Thyroid gland (tissue), 4 donors: ENCODE measurements at regions not wholly inside any gene's neighbourhood (a gene's known extent, or its start where the extent isn't known, plus 50 kb on each side); places are given as distances from the start of the nearest gene placed in this dataset.

Experiments used
- DNase-seq, 2 donors: peaks; one replicate each; pipeline ENCODE4 v3.0.0-alpha.2; 2019
- H3K27ac ChIP-seq, 3 donors: fragments of 200-600 bp; sonication (generic); 1 replicate in 2 of 3; 2 replicates in 1 of 3; pipeline ENCODE4 v1.5.1; 2016 to 2019; ENCODE audit warnings: mild to moderate bottlenecking in 1 of 3, moderate library complexity in 1 of 3
- H3K27me3 ChIP-seq: fragments of 200-600 bp; sonication (generic); one replicate; pipeline ENCODE4 v1.5.1; 2019
- H3K36me3 ChIP-seq, 2 donors: fragments of 200-600 bp; sonication (generic); one replicate each; pipeline ENCODE4 v1.5.1; 2016 to 2019
- H3K4me1 ChIP-seq, 2 donors: fragments of 200-600 bp; sonication (generic); one replicate each; pipeline ENCODE4 v1.5.1; 2017 to 2019
- H3K4me3 ChIP-seq, 3 donors: fragments of 200-600 bp; sonication (generic); replicated peaks in 1 of 3; 1 replicate in 2 of 3; 2 replicates in 1 of 3; pipeline ENCODE4 v1.5.1; 2016; ENCODE audit warnings: mild to moderate bottlenecking in 1 of 3
- H3K9me3 ChIP-seq: fragments of 200-600 bp; sonication (generic); one replicate; pipeline ENCODE4 v1.5.1; 2017
- POLR2A ChIP-seq, 2 donors: fragments of 450-650 bp; IDR thresholded peaks; one replicate each; pipeline ENCODE4 v1.6.1; 2017; ENCODE audit warnings: antibody characterized with exemption in 2 of 2, mild to moderate bottlenecking in 2 of 2, moderate library complexity in 1 of 2
- WGBS, 2 donors: methylation state at CpG; one replicate each; pipeline ENCODE4 v1.1.5; 2017; 5-methylcytosine and 5-hydroxymethylcytosine counted together
- intact Hi-C: fragments of 100-400 bp; cut with DNase I; formaldehyde crosslinking; loops from one replicate; pipeline ENCODE4 v1.15.1; 2023
- TF ChIP-seq, protein P1 (sequence below), 6 experiments: fragments of 200-600 bp in 3 of 6; fragments of 450-650 bp in 3 of 6; sonication (generic) in 3 of 6; IDR thresholded peaks; one replicate each; pipeline ENCODE4 v1.5.1; 2016 to 2019; ENCODE audit warnings: antibody characterized with exemption in 6 of 6, mild to moderate bottlenecking in 2 of 6, inconsistent platforms in 1 of 6, moderate library complexity in 1 of 6

DNA sequence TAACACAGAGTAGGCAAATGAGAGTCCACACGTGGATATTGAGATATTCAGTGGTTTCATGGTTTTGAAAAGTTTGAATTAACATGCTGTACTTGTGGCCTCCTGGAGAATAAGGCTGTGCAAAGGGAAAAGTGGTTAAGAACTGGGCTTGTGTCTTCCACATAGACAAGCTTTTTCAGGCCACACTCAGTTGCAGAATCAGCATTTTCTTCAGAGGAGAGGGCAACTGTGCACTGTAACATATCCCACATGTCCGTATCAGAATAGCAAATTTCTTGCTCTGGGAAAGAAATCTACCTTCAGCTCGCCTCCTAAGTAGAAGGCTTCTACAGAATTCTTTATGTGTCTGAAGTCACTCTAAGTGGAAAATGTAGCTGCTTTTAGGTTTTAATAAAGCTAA, 84.9 kb downstream of the ZC3H11B start:
- H3K27ac ChIP-seq = no peak overlapping the region
- intact Hi-C loops = no loop called here
- H3K4me1 ChIP-seq = no peaks in the 10 kb centered on the region
- H3K27me3 ChIP-seq = no peaks in the 10 kb centered on the region
- no peak for DNase-seq
- TF ChIP-seq, protein P1, sequence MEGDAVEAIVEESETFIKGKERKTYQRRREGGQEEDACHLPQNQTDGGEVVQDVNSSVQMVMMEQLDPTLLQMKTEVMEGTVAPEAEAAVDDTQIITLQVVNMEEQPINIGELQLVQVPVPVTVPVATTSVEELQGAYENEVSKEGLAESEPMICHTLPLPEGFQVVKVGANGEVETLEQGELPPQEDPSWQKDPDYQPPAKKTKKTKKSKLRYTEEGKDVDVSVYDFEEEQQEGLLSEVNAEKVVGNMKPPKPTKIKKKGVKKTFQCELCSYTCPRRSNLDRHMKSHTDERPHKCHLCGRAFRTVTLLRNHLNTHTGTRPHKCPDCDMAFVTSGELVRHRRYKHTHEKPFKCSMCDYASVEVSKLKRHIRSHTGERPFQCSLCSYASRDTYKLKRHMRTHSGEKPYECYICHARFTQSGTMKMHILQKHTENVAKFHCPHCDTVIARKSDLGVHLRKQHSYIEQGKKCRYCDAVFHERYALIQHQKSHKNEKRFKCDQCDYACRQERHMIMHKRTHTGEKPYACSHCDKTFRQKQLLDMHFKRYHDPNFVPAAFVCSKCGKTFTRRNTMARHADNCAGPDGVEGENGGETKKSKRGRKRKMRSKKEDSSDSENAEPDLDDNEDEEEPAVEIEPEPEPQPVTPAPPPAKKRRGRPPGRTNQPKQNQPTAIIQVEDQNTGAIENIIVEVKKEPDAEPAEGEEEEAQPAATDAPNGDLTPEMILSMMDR (IDR thresholded peaks at IDR 0.05) = no peak
- no peak for TF ChIP-seq POLR2A (IDR thresholded peaks at IDR 0.05)
- H3K9me3 ChIP-seq = no peaks in the 10 kb centered on the region
- 85 to 92% methylated on average over 3 of the region's 3 CpGs for WGBS, 2 donors
- H3K4me3 ChIP-seq = no peak overlapping the region
- H3K36me3 ChIP-seq = no peaks in the 10 kb centered on the region

DNA sequence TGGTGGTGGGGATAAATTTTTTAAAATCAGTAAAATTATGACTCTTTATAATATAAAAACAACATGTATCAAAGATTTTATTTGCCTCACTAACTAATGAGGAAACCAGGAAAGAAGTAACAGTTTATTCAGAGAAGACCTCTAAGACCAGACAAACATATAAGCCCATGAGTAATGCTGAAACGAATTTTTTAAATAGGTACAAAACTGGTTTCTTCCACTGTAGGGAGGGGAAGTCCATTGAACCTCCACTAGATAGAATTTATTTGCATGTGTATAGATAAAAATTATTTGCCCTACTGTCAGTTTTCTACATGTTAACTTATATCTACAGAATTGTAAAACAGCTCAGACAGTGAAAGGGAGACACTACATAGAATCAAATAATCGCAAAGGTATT, 86.8 kb downstream of the ZC3H11B start:
- no peak overlapping the region for H3K4me3 ChIP-seq
- no peak for DNase-seq
- H3K9me3 ChIP-seq = no peaks in the 10 kb centered on the region
- H3K4me1 ChIP-seq = no peaks in the 10 kb centered on the region
- intact Hi-C loops = no loop called here
- no peaks in the 10 kb centered on the region for H3K27me3 ChIP-seq
- no peak for TF ChIP-seq POLR2A (IDR thresholded peaks at IDR 0.05)
- TF ChIP-seq, protein P1 (IDR thresholded peaks at IDR 0.05) = no peak
- H3K27ac ChIP-seq = no peak overlapping the region
- H3K36me3 ChIP-seq = no peaks in the 10 kb centered on the region
- 87% methylated on average over 2 of the region's 2 CpGs for WGBS, 2 donors

DNA sequence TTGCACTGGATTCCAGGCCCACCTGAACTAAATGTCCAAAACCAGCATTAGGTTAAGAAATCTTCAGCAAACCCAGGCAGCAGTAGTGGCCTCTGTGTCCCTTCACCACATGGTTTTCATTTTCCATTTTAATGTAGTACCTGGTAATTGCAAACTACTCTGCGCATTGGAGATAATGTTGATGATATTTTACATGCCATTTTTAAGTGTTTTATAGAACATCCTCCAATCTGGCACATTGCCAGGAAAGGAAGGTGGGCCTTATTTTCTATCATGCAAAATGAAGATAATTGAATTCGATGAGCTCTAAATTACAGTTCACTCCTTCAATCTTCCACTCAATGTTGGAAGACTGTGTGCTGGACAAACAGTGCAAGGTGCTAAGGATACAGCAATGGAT, 89.5 kb downstream of the ZC3H11B start:
- 86 to 92% methylated on average over 2 of the region's 2 CpGs for WGBS, 2 donors
- no peak overlapping the region for H3K27ac ChIP-seq
- H3K4me3 ChIP-seq = no peak overlapping the region
- H3K9me3 ChIP-seq = no peaks in the 10 kb centered on the region
- no peaks in the 10 kb centered on the region for H3K4me1 ChIP-seq
- H3K36me3 ChIP-seq = no peaks in the 10 kb centered on the region
- TF ChIP-seq POLR2A (IDR thresholded peaks at IDR 0.05) = no peak
- TF ChIP-seq, protein P1 (IDR thresholded peaks at IDR 0.05) = no peak
- DNase-seq = no peak
- intact Hi-C loops = no loop called here
- H3K27me3 ChIP-seq = no peaks in the 10 kb centered on the region

DNA sequence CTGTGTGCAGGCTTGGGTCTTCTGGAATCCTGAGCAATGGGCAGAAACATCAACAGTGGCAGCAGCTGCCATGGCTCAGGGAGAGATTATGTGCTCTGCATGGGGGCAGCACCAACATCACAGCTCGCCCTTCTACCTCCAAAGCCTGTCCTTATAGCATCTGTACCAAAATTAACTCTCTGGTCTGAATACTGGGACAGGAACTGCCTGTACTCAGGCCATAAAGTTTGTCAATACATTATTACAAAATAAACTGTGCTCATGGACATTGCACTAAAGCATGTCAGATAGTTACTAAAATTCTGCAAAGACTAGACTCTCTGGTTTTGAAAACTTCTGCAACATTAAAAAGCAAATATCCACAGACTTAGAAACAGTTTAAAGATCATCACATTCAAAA, 91.6 kb downstream of the ZC3H11B start:
- no peak for DNase-seq
- 88 to 92% methylated on average over 1 of the region's 1 CpG for WGBS, 2 donors
- TF ChIP-seq, protein P1 (IDR thresholded peaks at IDR 0.05) = no peak
- intact Hi-C loops = no loop called here
- H3K27ac ChIP-seq = no peak overlapping the region
- H3K9me3 ChIP-seq = no peaks in the 10 kb centered on the region
- no peak overlapping the region for H3K4me3 ChIP-seq
- no peaks in the 10 kb centered on the region for H3K36me3 ChIP-seq
- no peaks in the 10 kb centered on the region for H3K27me3 ChIP-seq
- no peaks in the 10 kb centered on the region for H3K4me1 ChIP-seq

DNA sequence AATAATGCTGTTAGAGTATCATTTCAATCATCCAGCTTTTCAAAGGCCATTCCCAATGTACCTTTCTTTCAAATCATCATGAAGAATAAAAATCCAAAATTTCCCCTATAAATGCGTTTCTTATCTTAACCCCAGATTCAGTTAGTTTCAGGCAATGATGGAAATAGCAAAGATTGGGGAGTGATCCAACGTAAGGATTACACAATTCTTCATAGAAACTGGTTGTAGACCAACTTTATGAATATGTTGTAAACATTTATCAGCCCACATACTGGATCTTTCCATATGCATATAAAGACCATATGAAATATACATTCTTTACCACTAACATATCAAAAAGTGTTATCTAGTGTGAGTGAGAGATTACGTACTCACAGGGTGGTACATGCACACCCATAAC, 92.7 kb downstream of the ZC3H11B start:
- TF ChIP-seq POLR2A (IDR thresholded peaks at IDR 0.05) = no peak
- TF ChIP-seq, protein P1 (IDR thresholded peaks at IDR 0.05) = no peak
- no peaks in the 10 kb centered on the region for H3K36me3 ChIP-seq
- no peak overlapping the region for H3K4me3 ChIP-seq
- H3K27ac ChIP-seq = no peak overlapping the region
- WGBS, 2 donors = 90 to 91% methylated on average over 3 of the region's 3 CpGs
- H3K4me1 ChIP-seq = no peaks in the 10 kb centered on the region
- H3K9me3 ChIP-seq = no peaks in the 10 kb centered on the region
- H3K27me3 ChIP-seq = no peaks in the 10 kb centered on the region
- no peak for DNase-seq
- intact Hi-C loops = no loop called here
